Stomach (tissue), 4 donors: ENCODE measurements at regions not wholly inside any gene's neighbourhood (a gene's known extent, or its start where the extent isn't known, plus 50 kb on each side); places are given as distances from the start of the nearest gene placed in this dataset.

Experiments
- EP300 ChIP-seq: sonication (generic); formaldehyde crosslinking; IDR thresholded peaks from one replicate; pipeline ENCODE4 v1.6.1; 2017; ENCODE audit warnings: antibody characterized with exemption
- POLR2A ChIP-seq, 4 donors: fragments of 450-650 bp; IDR thresholded peaks; one replicate each; pipeline ENCODE4 v1.6.1; 2016; ENCODE audit warnings: antibody characterized with exemption in 4 of 4, control low read depth in 2 of 4, mild to moderate bottlenecking in 1 of 4, moderate library complexity in 1 of 4
- TF ChIP-seq, protein P1 (sequence below), 7 experiments: fragments of 450-650 bp in 4 of 7; fragments of 200-600 bp in 3 of 7; sonication (generic) in 3 of 7; IDR thresholded peaks; one replicate each; pipeline ENCODE4 v1.5.1; 2016 to 2019; ENCODE audit warnings: antibody characterized with exemption in 7 of 7, control low read depth in 2 of 7, mild to moderate bottlenecking in 1 of 7

DNA sequence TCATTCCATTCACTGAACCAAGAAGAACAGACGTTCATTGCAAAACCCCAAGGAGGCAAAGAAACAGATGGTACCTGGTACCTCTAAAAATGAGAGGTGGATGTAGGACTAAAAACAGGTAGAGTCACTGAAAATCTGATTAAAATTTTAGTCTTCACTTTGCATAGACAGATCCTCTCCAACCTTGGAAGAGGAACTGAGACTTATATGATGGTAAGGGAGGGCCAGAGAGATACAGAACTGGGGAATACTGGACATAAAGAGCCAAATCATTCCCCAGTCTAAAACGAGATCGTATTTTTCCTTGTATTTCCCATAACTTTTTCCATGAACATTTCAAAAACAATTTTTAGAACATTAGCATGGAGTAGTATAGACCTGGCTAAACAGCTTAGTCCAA is 59.7 kb upstream of the SPOPL start:
- TF ChIP-seq, protein P1, sequence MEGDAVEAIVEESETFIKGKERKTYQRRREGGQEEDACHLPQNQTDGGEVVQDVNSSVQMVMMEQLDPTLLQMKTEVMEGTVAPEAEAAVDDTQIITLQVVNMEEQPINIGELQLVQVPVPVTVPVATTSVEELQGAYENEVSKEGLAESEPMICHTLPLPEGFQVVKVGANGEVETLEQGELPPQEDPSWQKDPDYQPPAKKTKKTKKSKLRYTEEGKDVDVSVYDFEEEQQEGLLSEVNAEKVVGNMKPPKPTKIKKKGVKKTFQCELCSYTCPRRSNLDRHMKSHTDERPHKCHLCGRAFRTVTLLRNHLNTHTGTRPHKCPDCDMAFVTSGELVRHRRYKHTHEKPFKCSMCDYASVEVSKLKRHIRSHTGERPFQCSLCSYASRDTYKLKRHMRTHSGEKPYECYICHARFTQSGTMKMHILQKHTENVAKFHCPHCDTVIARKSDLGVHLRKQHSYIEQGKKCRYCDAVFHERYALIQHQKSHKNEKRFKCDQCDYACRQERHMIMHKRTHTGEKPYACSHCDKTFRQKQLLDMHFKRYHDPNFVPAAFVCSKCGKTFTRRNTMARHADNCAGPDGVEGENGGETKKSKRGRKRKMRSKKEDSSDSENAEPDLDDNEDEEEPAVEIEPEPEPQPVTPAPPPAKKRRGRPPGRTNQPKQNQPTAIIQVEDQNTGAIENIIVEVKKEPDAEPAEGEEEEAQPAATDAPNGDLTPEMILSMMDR (IDR thresholded peaks at IDR 0.05) = no peak
- no peak for TF ChIP-seq POLR2A (IDR thresholded peaks at IDR 0.05)
- no peak for TF ChIP-seq EP300
